SK-N-SH (cell line): ENCODE measurements at regions not wholly inside any gene's neighbourhood (a gene's known extent, or its start where the extent isn't known, plus 50 kb on each side); places are given as distances from the start of the nearest gene placed in this dataset.

ENCODE experiments used
- CTCF ChIA-PET: fragments of 300-600, 350-600 bp; formaldehyde crosslinking; extraction: SDS; loops from one replicate; lab custom pipeline; 2021; lab: Yijun Ruan, JAX
- POLR2A ChIA-PET: fragments of 350-600 bp; sonication (Branson Sonifier 250); formaldehyde crosslinking; extraction: SDS; loops from one replicate; lab custom pipeline; 2020; ENCODE audit warnings: antibody characterized with exemption, inconsistent platforms; lab: Yijun Ruan, JAX
- DNase-seq: peaks from one replicate; pipeline ENCODE4 v3.0.0; 2012
- H2AFZ ChIP-seq: fragments of 200-600 bp; sonication (generic); 2 replicates; pipeline ENCODE4 v1.8.1; 2016; ENCODE audit warnings: antibody characterized with exemption, mild to moderate bottlenecking, low read depth
- H3F3A ChIP-seq: fragments of 200-600 bp; sonication (generic); replicated peaks from 2 replicates; pipeline ENCODE3; 2016; ENCODE audit warnings: antibody characterized with exemption, mild to moderate bottlenecking; ENCODE audit not compliant: insufficient read depth
- H3K27ac ChIP-seq, 2 experiments: fragments of 200-500 bp in 1 of 2; fragments of 200-600 bp in 1 of 2; sonication (Bioruptor generic) in 1 of 2; sonication (generic), shearing (Covaris generic) in 1 of 2; 2 replicates each; pipeline versions ENCODE4 v1.5.1 to v1.6.1; 2014 to 2016; ENCODE audit warnings: low read depth in 2 of 2, inconsistent platforms in 1 of 2, low read length in 1 of 2, mild to moderate bottlenecking in 1 of 2, mixed read lengths in 1 of 2
- H3K27me3 ChIP-seq: fragments of 200-600 bp; sonication (generic), shearing (Covaris generic); 2 replicates; pipeline ENCODE4 v1.6.1; 2016; ENCODE audit warnings: mixed run types; ENCODE audit not compliant: insufficient read depth
- H3K36me3 ChIP-seq, 2 experiments: fragments of 200-500 bp in 1 of 2; fragments of 200-600 bp in 1 of 2; sonication (Bioruptor generic) in 1 of 2; sonication (generic) in 1 of 2; replicated peaks in 1 of 2; 2 replicates each; pipeline versions ENCODE3 to v1.5.1; 2014 to 2016; ENCODE audit warnings: low read length in 1 of 2, mild to moderate bottlenecking in 1 of 2; ENCODE audit not compliant: insufficient read depth in 2 of 2, control insufficient read depth in 1 of 2
- H3K4me1 ChIP-seq, 2 experiments: fragments of 200-500 bp in 1 of 2; fragments of 200-600 bp in 1 of 2; sonication (Bioruptor generic) in 1 of 2; sonication (generic), shearing (Covaris generic) in 1 of 2; 2 replicates each; pipeline versions ENCODE4 v1.5.1 to v1.6.1; 2014 to 2016; ENCODE audit warnings: low read depth in 1 of 2, low read length in 1 of 2, mixed run types in 1 of 2; ENCODE audit not compliant: insufficient read depth in 2 of 2, control insufficient read depth in 1 of 2
- H3K4me2 ChIP-seq: fragments of 200-600 bp; sonication (generic), shearing (Covaris generic); 2 replicates; pipeline ENCODE4 v1.6.1; 2017; ENCODE audit warnings: mixed run types
- H3K4me3 ChIP-seq, 2 experiments: fragments of 200-500 bp in 1 of 2; fragments of 200-600 bp in 1 of 2; sonication (Bioruptor generic) in 1 of 2; sonication (generic), shearing (Covaris generic) in 1 of 2; 2 replicates each; pipeline versions ENCODE4 v1.5.1 to v1.8.1; 2014 to 2016; ENCODE audit warnings: low read depth in 2 of 2, inconsistent platforms in 1 of 2, low read length in 1 of 2, mild to moderate bottlenecking in 1 of 2, mixed read lengths in 1 of 2, moderate library complexity in 1 of 2
- H3K79me2 ChIP-seq: fragments of 200-600 bp; sonication (generic); 2 replicates; pipeline ENCODE4 v1.8.1; 2017; ENCODE audit warnings: mild to moderate bottlenecking; ENCODE audit not compliant: insufficient read depth
- H3K9ac ChIP-seq: fragments of 200-600 bp; sonication (generic); 2 replicates; pipeline ENCODE4 v1.6.1; 2017; ENCODE audit warnings: mixed run types
- H3K9me2 ChIP-seq: fragments of 200-600 bp; sonication (generic); 2 replicates; pipeline ENCODE4 v1.6.1; 2017; ENCODE audit warnings: mixed run types
- H3K9me3 ChIP-seq: fragments of 200-600 bp; sonication (generic); 2 replicates; pipeline ENCODE4 v1.6.1; 2017; ENCODE audit warnings: mixed run types, mild to moderate bottlenecking, moderate library complexity
- H4K20me1 ChIP-seq: fragments of 200-600 bp; sonication (generic); 2 replicates; pipeline ENCODE4 v1.6.1; 2017; ENCODE audit warnings: mild to moderate bottlenecking, mixed run types; ENCODE audit not compliant: insufficient read depth
- CTCF ChIP-seq: fragments of 200-600 bp; sonication (generic); IDR thresholded peaks from 2 replicates; pipeline ENCODE4 v1.6.1; 2017; ENCODE audit warnings: antibody characterized with exemption, mild to moderate bottlenecking, moderate library complexity
- FOSL2 ChIP-seq: IDR thresholded peaks from 2 replicates; pipeline ENCODE4 v1.4.0; 2012; ENCODE audit warnings: low read depth, mild to moderate bottlenecking, moderate library complexity, borderline replicate concordance
- GABPA ChIP-seq: IDR thresholded peaks from 2 replicates; pipeline ENCODE4 v1.4.0; 2012; ENCODE audit warnings: low read depth, mild to moderate bottlenecking
- GATA2 ChIP-seq: sonication (generic); formaldehyde crosslinking; IDR thresholded peaks from 2 replicates; pipeline ENCODE4 v1.5.0; 2020; ENCODE audit warnings: mild to moderate bottlenecking, missing genetic modification reagents
- MAX ChIP-seq: IDR thresholded peaks from 2 replicates; pipeline ENCODE4 v1.4.0; 2012; ENCODE audit warnings: low read depth
- NFIC ChIP-seq: IDR thresholded peaks from 2 replicates; pipeline ENCODE4 v1.4.0; 2012; ENCODE audit warnings: borderline replicate concordance
- POLR2AphosphoS5 ChIP-seq: IDR thresholded peaks from 2 replicates; pipeline ENCODE4 v1.6.1; 2012; ENCODE audit warnings: low read depth, low read length
- RAD21 ChIP-seq: IDR thresholded peaks from 2 replicates; pipeline ENCODE4 v1.6.1; 2012; ENCODE audit warnings: mild to moderate bottlenecking, low read length
- RCOR1 ChIP-seq: fragments of 150-350 bp; IDR thresholded peaks from 2 replicates; pipeline ENCODE4 v1.6.1; 2017; ENCODE audit warnings: antibody characterized with exemption, low read length
- REST ChIP-seq: IDR thresholded peaks from 2 replicates; pipeline ENCODE4 v1.6.1; 2012; ENCODE audit warnings: mild to moderate bottlenecking, low read depth, low read length, moderate library complexity
- RFX5 ChIP-seq: IDR thresholded peaks from 2 replicates; pipeline ENCODE4 v1.6.1; 2012; ENCODE audit warnings: mild to moderate bottlenecking, improper control_type of control experiment, low read length
- RXRA ChIP-seq: IDR thresholded peaks from 2 replicates; pipeline ENCODE4 v1.4.0; 2012; ENCODE audit warnings: low read depth, mild to moderate bottlenecking, borderline replicate concordance
- SIN3A ChIP-seq: IDR thresholded peaks from 2 replicates; pipeline ENCODE4 v1.6.1; 2012; ENCODE audit warnings: low read depth, mild to moderate bottlenecking, low read length, moderate library complexity, borderline replicate concordance
- SMC3 ChIP-seq: IDR thresholded peaks from 2 replicates; pipeline ENCODE4 v1.6.1; 2012; ENCODE audit warnings: low read depth, low read length, improper control_type of control experiment
- TEAD4 ChIP-seq: IDR thresholded peaks from 2 replicates; pipeline ENCODE4 v1.4.0; 2012; ENCODE audit warnings: mild to moderate bottlenecking, borderline replicate concordance; ENCODE audit not compliant: insufficient read depth
- USF1 ChIP-seq: IDR thresholded peaks from 2 replicates; pipeline ENCODE4 v1.4.0; 2012; ENCODE audit warnings: low read depth, borderline replicate concordance
- USF2 ChIP-seq: fragments of 150-350 bp; IDR thresholded peaks from 2 replicates; pipeline ENCODE4 v1.6.1; 2017; ENCODE audit warnings: antibody characterized with exemption, low read length, low read depth, borderline replicate concordance
- YY1 ChIP-seq: IDR thresholded peaks from 2 replicates; pipeline ENCODE4 v1.4.0; 2012; ENCODE audit warnings: low read depth, mild to moderate bottlenecking
- ZBTB33 ChIP-seq: IDR thresholded peaks from 2 replicates; pipeline ENCODE4 v1.4.0; 2012; ENCODE audit warnings: low read depth, borderline replicate concordance
- WGBS: methylation state at CpG from one replicate; pipeline ENCODE4 v1.1.6; 2017; ENCODE audit warnings: low lambda C conversion rate; 5-methylcytosine and 5-hydroxymethylcytosine counted together

- no peak for TF ChIP-seq TEAD4
These were observed 482.4 kb downstream of the C4orf33 start (continued) for GRCh38 chr4:129578336-129578735.

- H2AFZ ChIP-seq = no peak overlapping the region
- H3K4me2 ChIP-seq = no peak overlapping the region
- no peaks in the 10 kb centered on the region for H3K27me3 ChIP-seq
- TF ChIP-seq FOSL2 (no peak), REST (no peak), USF2 (no peak), GABPA (no peak), ZBTB33 (no peak), RCOR1 (no peak), YY1 (no peak), POLR2AphosphoS5 (no peak), SMC3 (no peak), RAD21 (no peak), RXRA (no peak), GATA2 (CRISPR knock-in tag) (no peak), MAX (no peak), NFIC (no peak), CTCF (no peak), TEAD4 (no peak), SIN3A (no peak), RFX5 (no peak), USF1 (no peak)
- POLR2A ChIA-PET = no interaction called here
- WGBS = 2% methylated on average over 1 of the region's 1 CpG
- no peaks in the 10 kb centered on the region for H3F3A ChIP-seq
- DNase-seq = no peak
- H3K9me2 ChIP-seq = 0 out of 2 replicates have a peak, but pooled peaks cover under 1% of the 10 kb centered on the region
- no peak overlapping the region for H3K27ac ChIP-seq
- no peak overlapping the region for H3K9ac ChIP-seq
- no peaks in the 10 kb centered on the region; a peak in 1 of 4 replicates for H3K4me1 ChIP-seq
- no peak overlapping the region for H3K4me3 ChIP-seq
- H3K36me3 ChIP-seq = no peaks in the 10 kb centered on the region
- CTCF ChIA-PET = interaction anchor here (1.0 to 1.9 kb wide), 2 partner anchors 9 to 60 kb away, joined by 3 to 6 read pairs; no protein-coding TSS in a partner anchor
- H3K79me2 ChIP-seq = no peaks in the 10 kb centered on the region
- H4K20me1 ChIP-seq = no peaks in the 10 kb centered on the region
- H3K9me3 ChIP-seq = no peaks in the 10 kb centered on the region
These were observed 485.4 kb downstream of the C4orf33 start for GRCh38 chr4:129581305-129581704.
